Gastrocnemius medialis (tissue), 4 donors: ENCODE measurements at regions not wholly inside any gene's neighbourhood (a gene's known extent, or its start where the extent isn't known, plus 50 kb on each side); places are given as distances from the start of the nearest gene placed in this dataset.
"Not testable (repeated sequence)": the region's sequence is repeated elsewhere in the genome, so short reads cannot be mapped to it uniquely, and the experiment has no call there.

Source experiments
- POLR2A ChIP-seq, 2 donors: fragments of 450-650 bp; IDR thresholded peaks; one replicate each; pipeline ENCODE4 v1.6.1; 2017; ENCODE audit warnings: antibody characterized with exemption in 2 of 2, mild to moderate bottlenecking in 2 of 2, moderate library complexity in 2 of 2
- TF ChIP-seq, protein P1 (sequence below), 5 experiments: fragments of 450-650 bp in 3 of 5; fragments of 200-600 bp in 2 of 5; sonication (generic) in 2 of 5; IDR thresholded peaks in 4 of 5; conservative IDR thresholded peaks in 1 of 5; 1 replicate in 4 of 5; 2 replicates in 1 of 5; pipeline ENCODE4 v1.5.1; 2016 to 2019; ENCODE audit warnings: antibody characterized with exemption in 5 of 5, mild to moderate bottlenecking in 3 of 5, moderate library complexity in 3 of 5

DNA sequence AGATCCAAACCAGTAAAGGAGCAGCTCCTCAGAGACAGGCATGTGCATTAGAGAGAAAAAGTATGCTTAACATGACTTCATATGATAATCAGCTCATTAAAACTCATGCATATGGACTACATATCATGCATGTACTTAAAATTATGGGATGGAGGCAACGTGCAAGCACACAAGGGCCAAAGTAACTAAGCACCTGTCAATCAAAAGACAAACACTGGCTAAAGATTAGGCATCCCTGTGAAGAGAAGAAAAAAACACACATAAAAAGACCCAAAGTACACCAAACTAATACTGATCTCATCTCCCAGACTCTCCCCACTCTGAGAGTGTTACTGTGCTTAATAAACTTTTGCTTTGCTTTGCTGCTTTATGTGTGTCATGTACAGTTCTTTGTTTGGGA is 61.1 kb downstream of the PPIAL4A start:
- TF ChIP-seq, protein P1, sequence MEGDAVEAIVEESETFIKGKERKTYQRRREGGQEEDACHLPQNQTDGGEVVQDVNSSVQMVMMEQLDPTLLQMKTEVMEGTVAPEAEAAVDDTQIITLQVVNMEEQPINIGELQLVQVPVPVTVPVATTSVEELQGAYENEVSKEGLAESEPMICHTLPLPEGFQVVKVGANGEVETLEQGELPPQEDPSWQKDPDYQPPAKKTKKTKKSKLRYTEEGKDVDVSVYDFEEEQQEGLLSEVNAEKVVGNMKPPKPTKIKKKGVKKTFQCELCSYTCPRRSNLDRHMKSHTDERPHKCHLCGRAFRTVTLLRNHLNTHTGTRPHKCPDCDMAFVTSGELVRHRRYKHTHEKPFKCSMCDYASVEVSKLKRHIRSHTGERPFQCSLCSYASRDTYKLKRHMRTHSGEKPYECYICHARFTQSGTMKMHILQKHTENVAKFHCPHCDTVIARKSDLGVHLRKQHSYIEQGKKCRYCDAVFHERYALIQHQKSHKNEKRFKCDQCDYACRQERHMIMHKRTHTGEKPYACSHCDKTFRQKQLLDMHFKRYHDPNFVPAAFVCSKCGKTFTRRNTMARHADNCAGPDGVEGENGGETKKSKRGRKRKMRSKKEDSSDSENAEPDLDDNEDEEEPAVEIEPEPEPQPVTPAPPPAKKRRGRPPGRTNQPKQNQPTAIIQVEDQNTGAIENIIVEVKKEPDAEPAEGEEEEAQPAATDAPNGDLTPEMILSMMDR (IDR thresholded peaks at IDR 0.05 in 4 of 5, conservative IDR thresholded peaks at IDR 0.05 in 1 of 5): not testable (repeated sequence)
- TF ChIP-seq POLR2A (IDR thresholded peaks at IDR 0.05): not testable (repeated sequence)
